ENCODE measurements at regions not wholly inside any gene's neighbourhood (a gene's known extent, or its start where the extent isn't known, plus 50 kb on each side); places are given as distances from the start of the nearest gene placed in this dataset.

DNA sequence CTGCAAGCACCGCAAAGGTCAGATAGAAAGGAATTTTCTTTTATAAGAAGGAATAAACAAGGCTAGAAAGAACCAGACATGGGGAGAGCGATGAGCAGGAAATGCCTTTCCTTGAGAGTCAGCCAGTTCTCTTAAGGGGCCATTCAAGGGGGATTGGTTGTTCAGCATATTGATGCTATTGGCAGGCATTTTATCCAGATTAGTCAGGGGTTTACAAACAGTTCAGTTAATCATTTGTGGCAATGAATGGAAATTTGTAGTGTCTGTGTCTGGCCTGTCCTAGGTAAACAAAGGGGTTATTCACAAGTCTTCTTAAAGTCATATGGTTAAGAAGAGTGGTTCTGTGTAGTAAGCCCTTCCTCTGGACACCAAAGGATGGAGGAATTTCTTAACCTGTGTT lies 184.7 kb upstream of the FRMPD4 start:
- TF ChIP-seq MAFK (IDR thresholded peaks at IDR 0.05; ENCODE audit: low read depth, low read length) (no peak), MXI1 (IDR thresholded peaks at IDR 0.05; ENCODE audit: borderline replicate concordance, low read depth, low read length) (no peak), RAD21 (IDR thresholded peaks at IDR 0.05; ENCODE audit: low read length) (no peak), CEBPB (IDR thresholded peaks at IDR 0.05; ENCODE audit: low read depth, low read length) (no peak), POLR2A (IDR thresholded peaks at IDR 0.05; ENCODE audit: low read depth, low read length) (no peak), FOS (IDR thresholded peaks at IDR 0.05; ENCODE audit: low read depth, low read length) (0 out of 2 replicates have a peak, but pooled peaks have one; percentile 21), CHD1 (IDR thresholded peaks at IDR 0.05; ENCODE audit: low read depth, low read length) (no peak), RCOR1 (IDR thresholded peaks at IDR 0.05; ENCODE audit: insufficient replicate concordance, low read length) (no peak), MAZ (IDR thresholded peaks at IDR 0.05; ENCODE audit: borderline replicate concordance, low read depth, low read length) (no peak)
- TF ChIP-seq, protein P1, sequence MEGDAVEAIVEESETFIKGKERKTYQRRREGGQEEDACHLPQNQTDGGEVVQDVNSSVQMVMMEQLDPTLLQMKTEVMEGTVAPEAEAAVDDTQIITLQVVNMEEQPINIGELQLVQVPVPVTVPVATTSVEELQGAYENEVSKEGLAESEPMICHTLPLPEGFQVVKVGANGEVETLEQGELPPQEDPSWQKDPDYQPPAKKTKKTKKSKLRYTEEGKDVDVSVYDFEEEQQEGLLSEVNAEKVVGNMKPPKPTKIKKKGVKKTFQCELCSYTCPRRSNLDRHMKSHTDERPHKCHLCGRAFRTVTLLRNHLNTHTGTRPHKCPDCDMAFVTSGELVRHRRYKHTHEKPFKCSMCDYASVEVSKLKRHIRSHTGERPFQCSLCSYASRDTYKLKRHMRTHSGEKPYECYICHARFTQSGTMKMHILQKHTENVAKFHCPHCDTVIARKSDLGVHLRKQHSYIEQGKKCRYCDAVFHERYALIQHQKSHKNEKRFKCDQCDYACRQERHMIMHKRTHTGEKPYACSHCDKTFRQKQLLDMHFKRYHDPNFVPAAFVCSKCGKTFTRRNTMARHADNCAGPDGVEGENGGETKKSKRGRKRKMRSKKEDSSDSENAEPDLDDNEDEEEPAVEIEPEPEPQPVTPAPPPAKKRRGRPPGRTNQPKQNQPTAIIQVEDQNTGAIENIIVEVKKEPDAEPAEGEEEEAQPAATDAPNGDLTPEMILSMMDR (conservative IDR thresholded peaks at IDR 0.05; ENCODE audit: low read depth, low read length), result no peak
- TF ChIP-seq, protein P2, sequence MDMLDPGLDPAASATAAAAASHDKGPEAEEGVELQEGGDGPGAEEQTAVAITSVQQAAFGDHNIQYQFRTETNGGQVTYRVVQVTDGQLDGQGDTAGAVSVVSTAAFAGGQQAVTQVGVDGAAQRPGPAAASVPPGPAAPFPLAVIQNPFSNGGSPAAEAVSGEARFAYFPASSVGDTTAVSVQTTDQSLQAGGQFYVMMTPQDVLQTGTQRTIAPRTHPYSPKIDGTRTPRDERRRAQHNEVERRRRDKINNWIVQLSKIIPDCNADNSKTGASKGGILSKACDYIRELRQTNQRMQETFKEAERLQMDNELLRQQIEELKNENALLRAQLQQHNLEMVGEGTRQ (IDR thresholded peaks at IDR 0.05; ENCODE audit: low read depth, low read length), result no peak
- TF ChIP-seq, protein P3, sequence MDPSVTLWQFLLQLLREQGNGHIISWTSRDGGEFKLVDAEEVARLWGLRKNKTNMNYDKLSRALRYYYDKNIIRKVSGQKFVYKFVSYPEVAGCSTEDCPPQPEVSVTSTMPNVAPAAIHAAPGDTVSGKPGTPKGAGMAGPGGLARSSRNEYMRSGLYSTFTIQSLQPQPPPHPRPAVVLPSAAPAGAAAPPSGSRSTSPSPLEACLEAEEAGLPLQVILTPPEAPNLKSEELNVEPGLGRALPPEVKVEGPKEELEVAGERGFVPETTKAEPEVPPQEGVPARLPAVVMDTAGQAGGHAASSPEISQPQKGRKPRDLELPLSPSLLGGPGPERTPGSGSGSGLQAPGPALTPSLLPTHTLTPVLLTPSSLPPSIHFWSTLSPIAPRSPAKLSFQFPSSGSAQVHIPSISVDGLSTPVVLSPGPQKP (IDR thresholded peaks at IDR 0.05; ENCODE audit: borderline replicate concordance, low read depth, low read length), result no peak

Data from IMR-90 (cell line).